Bronchial epithelial cell (primary cell): ENCODE measurements at regions not wholly inside any gene's neighbourhood (a gene's known extent, or its start where the extent isn't known, plus 50 kb on each side); places are given as distances from the start of the nearest gene placed in this dataset.

Experiments used
- DNase-seq: peaks from one replicate; pipeline ENCODE4 v3.0.0-alpha.2; 2010; ENCODE audit warnings: low read depth
- FAIRE-seq: peaks from 2 replicates; lab custom pipeline; 2011; peaks lifted over from hg19 to GRCh38; lab: Jason Lieb, UNC
- H3K27me3 ChIP-seq: 2 replicates; pipeline ENCODE4 v1.5.1; 2011; ENCODE audit warnings: low read length; ENCODE audit not compliant: control insufficient read depth, insufficient read depth
- H3K36me3 ChIP-seq: 2 replicates; pipeline ENCODE4 v1.5.1; 2011; ENCODE audit warnings: low read length; ENCODE audit not compliant: control insufficient read depth, insufficient read depth
- H3K4me3 ChIP-seq: 2 replicates; pipeline ENCODE4 v1.5.1; 2011; ENCODE audit warnings: mild to moderate bottlenecking, low read depth, low read length, control low read depth
- CTCF ChIP-seq: IDR thresholded peaks from 2 replicates; pipeline ENCODE4 v1.5.1; 2011; ENCODE audit warnings: mild to moderate bottlenecking, moderate library complexity, low read length, control low read depth, inconsistent platforms; ENCODE audit not compliant: insufficient read depth, severe bottlenecking

GRCh38 chr11:122022646-122023045 lies 93.4 kb downstream of the BLID start:
- H3K36me3 ChIP-seq, result no peaks in the 10 kb centered on the region
- no peaks in the 10 kb centered on the region for H3K27me3 ChIP-seq
- no peak for TF ChIP-seq CTCF
- DNase-seq, result no peak
- H3K4me3 ChIP-seq, result no peak overlapping the region
- no peak for FAIRE-seq

GRCh38 chr11:122020902-122021301 lies 95.1 kb downstream of the BLID start:
- TF ChIP-seq CTCF, result no peak
- Histone ChIP-seq H3K36me3 (no peaks in the 10 kb centered on the region), H3K4me3 (no peak overlapping the region), H3K27me3 (no peaks in the 10 kb centered on the region)
- no peak for DNase-seq
- FAIRE-seq, result no peak

DNA sequence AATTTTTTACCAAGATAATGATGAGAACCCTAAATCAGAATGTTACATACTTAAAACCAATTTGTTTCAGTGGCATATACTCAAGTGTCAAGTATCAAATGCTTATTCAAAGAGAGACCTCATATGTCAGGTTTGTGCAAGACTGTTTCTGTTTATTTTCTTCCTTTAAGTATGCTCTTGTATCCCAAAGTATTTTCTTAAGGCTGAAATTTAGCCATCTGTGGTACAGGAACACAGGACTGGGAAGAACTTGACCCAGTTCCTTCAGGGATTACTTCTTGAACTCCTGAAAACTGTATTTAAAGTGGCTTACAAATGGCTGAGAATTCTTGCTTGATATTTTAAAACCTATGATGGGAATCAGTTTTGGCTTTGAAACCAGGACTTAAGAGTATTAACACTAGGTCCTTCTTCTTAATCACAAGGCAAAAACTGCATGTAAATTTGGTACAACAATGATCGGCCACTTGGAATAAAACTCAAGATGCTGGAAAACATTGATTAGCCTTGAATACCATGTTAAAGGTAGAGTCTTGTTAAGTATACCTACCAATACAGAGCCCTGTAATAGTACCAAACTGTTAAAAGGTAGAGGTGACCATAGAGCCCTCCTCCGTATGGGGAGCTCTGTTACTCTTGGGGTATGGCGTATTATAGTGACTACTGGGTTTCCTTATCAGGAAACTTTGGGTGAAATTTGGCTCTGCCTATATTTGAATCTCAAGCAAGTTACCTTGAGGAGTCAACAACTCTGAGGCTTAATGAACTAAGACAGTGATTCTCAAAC lies 95.9 kb downstream of the BLID start:
- no peaks in the 10 kb centered on the region for H3K36me3 ChIP-seq
- FAIRE-seq (no peak), DNase-seq (no peak)
- H3K27me3 ChIP-seq, result no peaks in the 10 kb centered on the region
- no peak overlapping the region for H3K4me3 ChIP-seq
- TF ChIP-seq CTCF, result no peak

DNA sequence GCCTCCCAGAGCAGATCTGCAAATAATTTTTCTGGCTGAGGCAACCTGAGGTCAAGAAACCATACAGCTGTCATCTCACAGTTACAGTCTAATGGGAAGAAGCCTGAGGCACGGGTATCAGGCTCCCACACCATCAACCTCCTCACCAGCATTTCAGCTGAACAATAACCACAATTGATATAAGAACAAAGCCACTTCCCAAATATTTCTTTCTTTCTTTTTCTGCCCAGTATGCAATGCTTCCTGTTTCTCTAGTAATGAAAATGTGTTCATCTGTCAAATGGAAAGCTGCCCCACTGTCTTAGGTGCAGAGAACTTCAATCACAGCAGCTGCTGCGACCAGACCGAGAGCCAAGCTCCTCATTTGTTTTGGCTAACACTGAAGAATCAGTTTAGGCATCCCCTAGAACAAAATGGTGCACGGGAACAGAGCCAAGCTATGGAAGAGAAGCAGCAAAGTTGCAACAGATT lies 108.4 kb downstream of the BLID start:
- no peak for TF ChIP-seq CTCF
- H3K36me3 ChIP-seq, result no peaks in the 10 kb centered on the region
- H3K4me3 ChIP-seq, result no peak overlapping the region
- no peaks in the 10 kb centered on the region for H3K27me3 ChIP-seq
- no peak for DNase-seq
- no peak for FAIRE-seq

DNA sequence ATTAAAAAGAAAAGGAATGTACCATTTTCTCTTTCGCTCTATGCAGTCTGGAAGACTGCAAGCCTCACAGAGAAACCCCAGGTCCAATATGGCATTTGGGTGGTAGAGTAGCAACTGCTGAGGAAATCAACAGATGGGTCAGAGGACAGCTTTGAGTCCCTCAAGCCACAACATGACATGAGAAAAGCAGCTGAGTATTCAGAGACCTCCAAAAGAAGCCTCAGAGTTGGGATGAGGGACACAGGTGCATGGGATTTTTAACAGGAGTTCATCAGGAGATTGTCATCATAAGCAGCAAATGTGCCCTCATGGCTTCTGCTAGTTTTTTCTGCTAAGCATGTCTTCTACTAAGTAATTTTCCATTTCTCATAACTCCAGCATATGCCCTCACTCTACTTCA lies 111.6 kb downstream of the BLID start:
- FAIRE-seq, result no peak
- Histone ChIP-seq H3K4me3 (no peak overlapping the region), H3K36me3 (no peaks in the 10 kb centered on the region), H3K27me3 (no peaks in the 10 kb centered on the region)
- no peak for DNase-seq
- TF ChIP-seq CTCF, result no peak

- H3K36me3 ChIP-seq, result no peaks in the 10 kb centered on the region
- FAIRE-seq (no peak), DNase-seq (no peak)
- no peaks in the 10 kb centered on the region for H3K27me3 ChIP-seq
- H3K4me3 ChIP-seq, result no peak overlapping the region
- no peak for TF ChIP-seq CTCF
These were observed 113.1 kb downstream of the BLID start for GRCh38 chr11:122002926-122003325.
